ENCODE measurements at regions not wholly inside any gene's neighbourhood (a gene's known extent, or its start where the extent isn't known, plus 50 kb on each side); places are given as distances from the start of the nearest gene placed in this dataset.
"Not testable (repeated sequence)": the region's sequence is repeated elsewhere in the genome, so short reads cannot be mapped to it uniquely, and the experiment has no call there.

- no peak for TF ChIP-seq CTCF (conservative IDR thresholded peaks at IDR 0.05; ENCODE audit: low read depth, low read length)
- DNase-seq (ENCODE audit: low read depth) = no peak
- no peak overlapping the region for H3K4me3 ChIP-seq (ENCODE audit: low read depth, low read length)
These were observed 277.4 kb upstream of the USP9Y start for GRCh38 chrY:12423416-12424252.

GRCh38 chrY:12425506-12425905, 275.5 kb upstream of the USP9Y start:
- no peak for TF ChIP-seq CTCF (conservative IDR thresholded peaks at IDR 0.05; ENCODE audit: low read depth, low read length)
- H3K4me3 ChIP-seq (ENCODE audit: low read depth, low read length) = no peak overlapping the region
- DNase-seq (ENCODE audit: low read depth) = no peak

- DNase-seq (ENCODE audit: low read depth) = no peak
- H3K4me3 ChIP-seq (ENCODE audit: low read depth, low read length) = no peak overlapping the region
- TF ChIP-seq CTCF (conservative IDR thresholded peaks at IDR 0.05; ENCODE audit: low read depth, low read length) = no peak
These were observed 273.7 kb upstream of the USP9Y start for GRCh38 chrY:12427361-12427760.

- DNase-seq (ENCODE audit: low read depth) = no peak
- TF ChIP-seq CTCF (conservative IDR thresholded peaks at IDR 0.05; ENCODE audit: low read depth, low read length) = no peak
- no peak overlapping the region for H3K4me3 ChIP-seq (ENCODE audit: low read depth, low read length)
These were observed 269.5 kb upstream of the USP9Y start for GRCh38 chrY:12431546-12431945.

GRCh38 chrY:12438823-12439222, 262.2 kb upstream of the USP9Y start:
- H3K4me3 ChIP-seq (ENCODE audit: low read depth, low read length); DNase-seq (ENCODE audit: low read depth): not testable (repeated sequence)

GRCh38 chrY:12444200-12444599, 256.8 kb upstream of the USP9Y start:
- H3K4me3 ChIP-seq (ENCODE audit: low read depth, low read length) = no peak overlapping the region
- no peak for DNase-seq (ENCODE audit: low read depth)
- no peak for TF ChIP-seq CTCF (conservative IDR thresholded peaks at IDR 0.05; ENCODE audit: low read depth, low read length)

GRCh38 chrY:12446486-12447265, 254.4 kb upstream of the USP9Y start:
- not testable (repeated sequence) for DNase-seq (ENCODE audit: low read depth); H3K4me3 ChIP-seq (ENCODE audit: low read depth, low read length)

- not testable (repeated sequence) for DNase-seq (ENCODE audit: low read depth)
These were observed 252.5 kb upstream of the USP9Y start for GRCh38 chrY:12448561-12448960.

GRCh38 chrY:12453318-12453717, 247.7 kb upstream of the USP9Y start:
- DNase-seq (ENCODE audit: low read depth); H3K4me3 ChIP-seq (ENCODE audit: low read depth, low read length): not testable (repeated sequence)

More at GRCh38 chrY:12448561-12448960, 252.5 kb upstream of the USP9Y start:
- not testable (repeated sequence) for H3K4me3 ChIP-seq (ENCODE audit: low read depth, low read length)
